22Rv1 (cell line): ENCODE measurements at regions not wholly inside any gene's neighbourhood (a gene's known extent, or its start where the extent isn't known, plus 50 kb on each side); places are given as distances from the start of the nearest gene placed in this dataset.

Source experiments
- ZFX ChIP-seq: fragments of 450-650 bp; IDR thresholded peaks from 2 replicates; pipeline ENCODE4 v1.6.1; 2017; ENCODE audit warnings: antibody characterized with exemption, borderline replicate concordance
- TF ChIP-seq, protein P1 (sequence below): fragments of 450-650 bp; IDR thresholded peaks from 2 replicates; pipeline ENCODE4 v1.5.1; 2017; ENCODE audit warnings: mild to moderate bottlenecking

DNA sequence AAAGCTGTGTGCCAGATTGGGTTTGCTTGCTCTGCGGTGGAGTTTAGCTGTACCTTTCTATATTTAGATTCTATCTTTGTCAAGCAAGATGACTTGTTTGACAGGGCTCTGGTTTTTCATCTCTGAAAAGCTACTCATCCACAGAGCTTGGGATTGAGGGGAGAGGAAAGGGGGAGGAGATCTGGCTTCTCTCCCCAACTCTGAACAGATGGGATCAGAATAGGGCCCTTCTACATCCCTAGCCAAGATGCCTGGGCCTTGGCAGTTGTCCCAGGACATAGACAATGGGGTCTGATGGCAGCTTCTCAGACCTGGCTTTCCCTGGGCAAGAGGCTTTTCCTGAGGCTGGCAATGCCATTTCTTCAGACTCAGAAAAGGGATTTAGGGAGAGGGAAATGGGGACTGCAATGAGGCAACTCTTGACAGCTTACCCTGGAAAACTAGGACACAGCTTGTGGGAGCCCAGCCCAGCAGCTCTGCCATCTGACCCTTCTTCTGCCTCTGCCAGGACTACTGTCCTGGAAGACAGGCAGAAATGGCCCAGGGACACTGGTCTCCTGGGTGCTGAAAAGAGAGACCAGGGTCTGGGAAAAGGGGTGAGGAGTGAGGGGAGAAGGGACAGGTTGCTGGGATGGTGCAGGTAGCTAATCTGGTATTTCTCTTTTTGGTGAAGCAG lies 50.2 kb upstream of the ASTN2 start:
- TF ChIP-seq, protein P1, sequence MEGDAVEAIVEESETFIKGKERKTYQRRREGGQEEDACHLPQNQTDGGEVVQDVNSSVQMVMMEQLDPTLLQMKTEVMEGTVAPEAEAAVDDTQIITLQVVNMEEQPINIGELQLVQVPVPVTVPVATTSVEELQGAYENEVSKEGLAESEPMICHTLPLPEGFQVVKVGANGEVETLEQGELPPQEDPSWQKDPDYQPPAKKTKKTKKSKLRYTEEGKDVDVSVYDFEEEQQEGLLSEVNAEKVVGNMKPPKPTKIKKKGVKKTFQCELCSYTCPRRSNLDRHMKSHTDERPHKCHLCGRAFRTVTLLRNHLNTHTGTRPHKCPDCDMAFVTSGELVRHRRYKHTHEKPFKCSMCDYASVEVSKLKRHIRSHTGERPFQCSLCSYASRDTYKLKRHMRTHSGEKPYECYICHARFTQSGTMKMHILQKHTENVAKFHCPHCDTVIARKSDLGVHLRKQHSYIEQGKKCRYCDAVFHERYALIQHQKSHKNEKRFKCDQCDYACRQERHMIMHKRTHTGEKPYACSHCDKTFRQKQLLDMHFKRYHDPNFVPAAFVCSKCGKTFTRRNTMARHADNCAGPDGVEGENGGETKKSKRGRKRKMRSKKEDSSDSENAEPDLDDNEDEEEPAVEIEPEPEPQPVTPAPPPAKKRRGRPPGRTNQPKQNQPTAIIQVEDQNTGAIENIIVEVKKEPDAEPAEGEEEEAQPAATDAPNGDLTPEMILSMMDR: no peak
- TF ChIP-seq ZFX: no peak
